Colonic mucosa (tissue), 4 donors: ENCODE measurements at regions not wholly inside any gene's neighbourhood (a gene's known extent, or its start where the extent isn't known, plus 50 kb on each side); places are given as distances from the start of the nearest gene placed in this dataset.
"Not testable (repeated sequence)": the region's sequence is repeated elsewhere in the genome, so short reads cannot be mapped to it uniquely, and the experiment has no call there.

Source experiments
- DNase-seq: peaks from one replicate; pipeline ENCODE4 v3.0.0-alpha.2; 2020
- H3K27ac ChIP-seq: fragments of 200-600 bp; one replicate; pipeline ENCODE4 v1.8.0; 2021
- H3K27me3 ChIP-seq: fragments of 200-600 bp; one replicate; pipeline ENCODE4 v1.8.0; 2021
- H3K36me3 ChIP-seq: fragments of 200-600 bp; one replicate; pipeline ENCODE4 v1.8.0; 2021
- H3K4me1 ChIP-seq: fragments of 200-600 bp; one replicate; pipeline ENCODE4 v1.8.0; 2021; ENCODE audit warnings: mild to moderate bottlenecking
- H3K4me3 ChIP-seq: fragments of 200-600 bp; one replicate; pipeline ENCODE4 v1.8.0; 2021
- H3K9ac ChIP-seq, 2 donors: one replicate each; pipeline ENCODE4 v1.7.0; 2013; ENCODE audit warnings: control low read depth in 2 of 2, low read depth in 2 of 2, low read length in 2 of 2
- H3K9me3 ChIP-seq: fragments of 200-600 bp; one replicate; pipeline ENCODE4 v1.8.0; 2021
- intact Hi-C: fragments of 100-400 bp; cut with DNase I; formaldehyde crosslinking; loops from one replicate; pipeline ENCODE4 v1.14.1; 2022
- TF ChIP-seq, protein P1 (sequence below): fragments of 200-600 bp; IDR thresholded peaks from one replicate; pipeline ENCODE4 v1.8.0; 2022; ENCODE audit warnings: antibody characterized with exemption, mild to moderate bottlenecking
- donor health status: healthy.
- donor health status: DM: no; HTN: no; CAD: no.
- donor health status: DM: no; HTN: no; CAD: no.

GRCh38 chr4:153094435-153094834 lies 109.8 kb upstream of the TRIM2 start:
- no peak for DNase-seq
- H3K27me3 ChIP-seq, result no peaks in the 10 kb centered on the region
- no peaks in the 10 kb centered on the region for H3K4me1 ChIP-seq
- TF ChIP-seq, protein P1, sequence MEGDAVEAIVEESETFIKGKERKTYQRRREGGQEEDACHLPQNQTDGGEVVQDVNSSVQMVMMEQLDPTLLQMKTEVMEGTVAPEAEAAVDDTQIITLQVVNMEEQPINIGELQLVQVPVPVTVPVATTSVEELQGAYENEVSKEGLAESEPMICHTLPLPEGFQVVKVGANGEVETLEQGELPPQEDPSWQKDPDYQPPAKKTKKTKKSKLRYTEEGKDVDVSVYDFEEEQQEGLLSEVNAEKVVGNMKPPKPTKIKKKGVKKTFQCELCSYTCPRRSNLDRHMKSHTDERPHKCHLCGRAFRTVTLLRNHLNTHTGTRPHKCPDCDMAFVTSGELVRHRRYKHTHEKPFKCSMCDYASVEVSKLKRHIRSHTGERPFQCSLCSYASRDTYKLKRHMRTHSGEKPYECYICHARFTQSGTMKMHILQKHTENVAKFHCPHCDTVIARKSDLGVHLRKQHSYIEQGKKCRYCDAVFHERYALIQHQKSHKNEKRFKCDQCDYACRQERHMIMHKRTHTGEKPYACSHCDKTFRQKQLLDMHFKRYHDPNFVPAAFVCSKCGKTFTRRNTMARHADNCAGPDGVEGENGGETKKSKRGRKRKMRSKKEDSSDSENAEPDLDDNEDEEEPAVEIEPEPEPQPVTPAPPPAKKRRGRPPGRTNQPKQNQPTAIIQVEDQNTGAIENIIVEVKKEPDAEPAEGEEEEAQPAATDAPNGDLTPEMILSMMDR, result no peak
- no peaks in the 10 kb centered on the region for H3K9me3 ChIP-seq
- no peak overlapping the region for H3K27ac ChIP-seq
- intact Hi-C loops, result no loop called here
- H3K9ac ChIP-seq, result no peak overlapping the region
- H3K4me3 ChIP-seq, result no peak overlapping the region
- H3K36me3 ChIP-seq, result no peaks in the 10 kb centered on the region

GRCh38 chr4:153095448-153096204 lies 108.6 kb upstream of the TRIM2 start:
- Histone ChIP-seq H3K4me3 (no peak overlapping the region), H3K9ac (no peak overlapping the region), H3K9me3 (no peaks in the 10 kb centered on the region), H3K27ac (no peak overlapping the region), H3K36me3 (no peaks in the 10 kb centered on the region), H3K27me3 (no peaks in the 10 kb centered on the region), H3K4me1 (no peaks in the 10 kb centered on the region)
- intact Hi-C loops, result no loop called here
- TF ChIP-seq, protein P1, result no peak
- no peak for DNase-seq

DNA sequence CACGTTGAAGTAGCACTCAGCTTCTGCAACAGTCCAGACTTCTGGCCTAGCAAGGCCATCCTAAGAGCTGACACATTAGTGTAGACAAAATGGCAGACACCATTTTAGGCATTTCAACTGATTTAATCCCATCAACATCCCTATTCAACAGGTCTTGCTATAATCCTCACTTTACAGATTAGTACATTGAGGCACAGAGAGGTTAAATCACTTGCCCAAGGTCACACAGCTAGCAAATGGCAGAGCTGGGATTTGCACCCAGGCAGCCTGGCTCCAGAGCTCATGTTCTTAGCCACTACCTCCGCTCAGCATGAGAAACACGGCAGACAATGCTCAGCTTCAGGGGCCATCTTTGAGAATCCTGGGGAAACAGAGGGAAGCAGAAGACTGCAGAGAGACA lies 107.9 kb upstream of the TRIM2 start:
- Histone ChIP-seq H3K27ac (no peak overlapping the region), H3K4me1 (no peaks in the 10 kb centered on the region), H3K4me3 (no peak overlapping the region), H3K9me3 (no peaks in the 10 kb centered on the region), H3K36me3 (no peaks in the 10 kb centered on the region), H3K9ac (no peak overlapping the region), H3K27me3 (no peaks in the 10 kb centered on the region)
- no peak for DNase-seq
- TF ChIP-seq, protein P1, result no peak
- intact Hi-C loops, result no loop called here

GRCh38 chr4:153098427-153098826 lies 105.8 kb upstream of the TRIM2 start:
- no peak for DNase-seq
- no peaks in the 10 kb centered on the region for H3K36me3 ChIP-seq
- intact Hi-C loops, result no loop called here
- no peak overlapping the region for H3K27ac ChIP-seq
- no peaks in the 10 kb centered on the region for H3K27me3 ChIP-seq
- no peak overlapping the region for H3K4me3 ChIP-seq
- TF ChIP-seq, protein P1, result no peak
- H3K9ac ChIP-seq, result no peak overlapping the region
- no peaks in the 10 kb centered on the region for H3K4me1 ChIP-seq
- H3K9me3 ChIP-seq, result no peaks in the 10 kb centered on the region

DNA sequence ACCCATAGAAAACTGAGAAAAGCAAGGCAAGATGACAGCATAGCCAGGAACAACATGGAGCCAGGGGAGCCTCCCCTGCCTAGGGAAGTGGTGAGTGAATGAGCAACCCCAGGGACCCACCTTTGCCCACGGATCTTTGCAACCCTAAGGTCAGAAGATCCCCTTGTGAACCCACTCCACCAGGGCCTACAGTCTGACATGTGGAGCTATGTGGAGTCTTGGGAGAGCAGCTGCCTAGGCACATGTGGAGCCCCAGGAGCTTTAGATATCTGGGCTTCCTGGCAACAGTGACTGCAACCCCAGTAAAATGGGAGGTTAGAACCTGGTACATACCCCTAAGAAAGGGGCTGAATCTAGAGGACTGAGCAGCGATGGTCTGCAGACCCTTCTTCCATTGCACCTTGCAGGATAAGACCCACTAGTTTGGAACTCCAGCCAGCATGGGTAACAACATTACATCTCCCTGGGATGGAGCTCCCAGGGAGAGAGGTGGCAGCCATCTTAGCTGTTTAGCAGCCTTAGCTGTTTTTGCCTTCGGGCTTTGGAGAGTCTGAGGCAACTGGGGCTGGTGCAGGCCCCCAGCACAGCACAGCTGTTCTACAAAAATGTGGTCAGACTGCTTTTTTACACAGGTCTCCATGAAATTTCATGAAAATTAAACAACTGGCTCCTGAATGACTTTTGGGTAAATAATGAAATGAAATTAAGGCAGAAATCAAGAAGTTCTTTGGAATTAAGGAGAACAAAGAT lies 104.7 kb upstream of the TRIM2 start:
- Histone ChIP-seq H3K9ac (no peak overlapping the region), H3K36me3 (no peaks in the 10 kb centered on the region), H3K27ac (no peak overlapping the region), H3K4me1 (no peaks in the 10 kb centered on the region), H3K27me3 (no peaks in the 10 kb centered on the region), H3K9me3 (no peaks in the 10 kb centered on the region), H3K4me3 (no peak overlapping the region)
- DNase-seq, result no peak
- intact Hi-C loops, result no loop called here
- TF ChIP-seq, protein P1, result no peak

GRCh38 chr4:153106736-153107135 lies 97.5 kb upstream of the TRIM2 start:
- H3K36me3 ChIP-seq, H3K4me1 ChIP-seq, H3K27me3 ChIP-seq, H3K9me3 ChIP-seq, H3K27ac ChIP-seq, H3K4me3 ChIP-seq, H3K9ac ChIP-seq, DNase-seq, intact Hi-C loops: not testable (repeated sequence)
